HEK293T (cell line): ENCODE measurements at regions not wholly inside any gene's neighbourhood (a gene's known extent, or its start where the extent isn't known, plus 50 kb on each side); places are given as distances from the start of the nearest gene placed in this dataset.

ENCODE experiments used
- CTCF ChIA-PET: fragments of 350-600 bp; formaldehyde crosslinking; extraction: SDS; loops from one replicate; lab custom pipeline; 2021; ENCODE audit warnings: antibody characterized with exemption, inconsistent platforms; lab: Yijun Ruan, JAX
- POLR2A ChIA-PET: fragments of 350-600 bp; formaldehyde crosslinking; extraction: SDS; loops from one replicate; lab custom pipeline; 2020; ENCODE audit warnings: antibody characterized with exemption, inconsistent platforms; lab: Yijun Ruan, JAX
- DNase-seq: peaks from one replicate; pipeline ENCODE4 v3.0.0; 2012; ENCODE audit warnings: mixed read lengths; ENCODE audit errors: extremely low spot score
- BHLHE40 ChIP-seq: fragments of 450-650 bp; IDR thresholded peaks from 2 replicates; pipeline ENCODE4 v1.6.1; 2016; ENCODE audit warnings: mild to moderate bottlenecking, moderate library complexity, borderline replicate concordance
- L3MBTL2 ChIP-seq: fragments of 450-650 bp; conservative IDR thresholded peaks from 2 replicates; pipeline ENCODE4 v1.6.1; 2016; ENCODE audit warnings: mild to moderate bottlenecking
- NFRKB ChIP-seq: fragments of 450-650 bp; IDR thresholded peaks from 2 replicates; pipeline ENCODE4 v1.6.1; 2016; ENCODE audit warnings: mild to moderate bottlenecking, moderate library complexity
- SP1 ChIP-seq: fragments of 450-650 bp; IDR thresholded peaks from 2 replicates; pipeline ENCODE4 v1.6.1; 2017
- SUZ12 ChIP-seq: fragments of 450-650 bp; IDR thresholded peaks from 2 replicates; pipeline ENCODE4 v1.6.1; 2016; ENCODE audit warnings: mild to moderate bottlenecking
- ZNF384 ChIP-seq: fragments of 450-650 bp; IDR thresholded peaks from 2 replicates; pipeline ENCODE4 v1.6.1; 2016

DNA sequence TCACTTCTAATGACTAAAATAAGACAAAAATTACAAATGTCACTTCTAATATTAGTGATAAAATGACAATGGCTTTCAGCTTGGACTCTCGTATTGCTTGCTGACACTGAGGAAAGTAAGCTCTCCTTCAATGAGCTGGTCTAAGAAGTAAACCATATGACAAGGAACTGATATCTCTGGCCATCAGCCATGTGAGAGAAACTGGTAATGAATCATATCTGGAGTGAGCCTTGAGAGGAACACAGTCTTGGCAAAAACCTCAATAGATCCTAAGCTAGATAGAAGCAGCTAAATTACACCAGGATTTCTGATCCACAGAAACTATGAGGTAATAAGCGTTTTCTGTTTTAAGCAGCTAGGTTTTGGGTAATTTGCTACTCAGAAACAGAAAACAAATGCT, 1575.1 kb downstream of the OTOL1 start:
- ChIA-PET CTCF (no interaction called here), POLR2A (no interaction called here)
- DNase-seq = no peak
- no peak for TF ChIP-seq BHLHE40
- TF ChIP-seq SP1 = no peak
- no peak for TF ChIP-seq NFRKB
- TF ChIP-seq L3MBTL2 = no peak
- TF ChIP-seq ZNF384 = no peak
- TF ChIP-seq SUZ12 = no peak
